Testis (tissue), 2 donors: ENCODE measurements at regions not wholly inside any gene's neighbourhood (a gene's known extent, or its start where the extent isn't known, plus 50 kb on each side); places are given as distances from the start of the nearest gene placed in this dataset.

Experiments used
- CTCF ChIP-seq, 3 experiments: fragments of 450-650 bp in 2 of 3; fragments of 200-600 bp in 1 of 3; sonication (generic) in 1 of 3; IDR thresholded peaks; one replicate each; pipeline ENCODE4 v1.5.1; 2016 to 2019; ENCODE audit warnings: antibody characterized with exemption in 3 of 3, mild to moderate bottlenecking in 2 of 3, moderate library complexity in 1 of 3
- POLR2A ChIP-seq: fragments of 450-650 bp; IDR thresholded peaks from one replicate; pipeline ENCODE4 v1.6.1; 2017; ENCODE audit warnings: antibody characterized with exemption, mild to moderate bottlenecking, moderate library complexity

- TF ChIP-seq CTCF (IDR thresholded peaks at IDR 0.05) (no peak), POLR2A (no peak)
Measured at GRCh38 chr15:53296603-53297002, 462.9 kb downstream of the WDR72 start.
